CD8-positive, alpha-beta memory T cell (primary cell): ENCODE measurements at regions not wholly inside any gene's neighbourhood (a gene's known extent, or its start where the extent isn't known, plus 50 kb on each side); places are given as distances from the start of the nearest gene placed in this dataset.
"Not testable (repeated sequence)": the region's sequence is repeated elsewhere in the genome, so short reads cannot be mapped to it uniquely, and the experiment has no call there.

Source experiments
- CTCF ChIA-PET: fragments of 350-600 bp; sonication (Branson Sonifier 250); formaldehyde crosslinking; loops from one replicate; lab custom pipeline; 2021; ENCODE audit warnings: antibody characterized with exemption; lab: Charles Lee
- POLR2A ChIA-PET: fragments of 350-600 bp; sonication (Branson Sonifier 250); formaldehyde crosslinking; loops from one replicate; lab custom pipeline; 2021; ENCODE audit warnings: antibody characterized with exemption; lab: Charles Lee
- DNase-seq, 5 donors: peaks; one replicate each; pipeline versions ENCODE4 v3.0.0 to v3.0.0-alpha.2; 2020 to 2022; ENCODE audit warnings: mixed read lengths in 1 of 5
- H3K27ac ChIP-seq: one replicate; pipeline ENCODE4 v1.7.0; 2013; ENCODE audit warnings: low read depth, mild to moderate bottlenecking, low read length, moderate library complexity
- H3K27me3 ChIP-seq: 2 replicates; pipeline ENCODE4 v1.7.0; 2013; ENCODE audit warnings: low read length, mild to moderate bottlenecking; ENCODE audit not compliant: insufficient read depth, poor library complexity, severe bottlenecking
- H3K36me3 ChIP-seq: 2 replicates; pipeline ENCODE4 v1.7.0; 2013; ENCODE audit warnings: mild to moderate bottlenecking, low read length, moderate library complexity; ENCODE audit not compliant: insufficient read depth
- H3K4me1 ChIP-seq: 2 replicates; pipeline ENCODE4 v1.7.0; 2013; ENCODE audit warnings: mild to moderate bottlenecking, low read length, moderate library complexity; ENCODE audit not compliant: insufficient read depth
- H3K4me3 ChIP-seq: 2 replicates; pipeline ENCODE4 v1.7.0; 2013; ENCODE audit warnings: mild to moderate bottlenecking, low read length
- H3K9me3 ChIP-seq: 2 replicates; pipeline ENCODE4 v1.7.0; 2013; ENCODE audit warnings: mild to moderate bottlenecking, low read length
- H3K27ac Mint-ChIP-seq, 8 donors: one replicate each; pipeline ENCODE4 v1.8.0; 2020 to 2021; ENCODE audit warnings: mixed read lengths in 8 of 8, mild to moderate bottlenecking in 6 of 8, inconsistent platforms in 3 of 8, moderate library complexity in 3 of 8
- H3K27me3 Mint-ChIP-seq, 2 donors: one replicate each; pipeline ENCODE4 v1.8.0; 2020 to 2021; ENCODE audit warnings: mixed read lengths in 2 of 2, mild to moderate bottlenecking in 1 of 2, moderate library complexity in 1 of 2
- H3K36me3 Mint-ChIP-seq, 3 donors: one replicate each; pipeline ENCODE4 v1.8.0; 2020 to 2021; ENCODE audit warnings: mixed read lengths in 3 of 3, inconsistent platforms in 1 of 3, mild to moderate bottlenecking in 1 of 3
- H3K4me1 Mint-ChIP-seq, 3 donors: one replicate each; pipeline ENCODE4 v1.8.0; 2020 to 2021; ENCODE audit warnings: mixed read lengths in 3 of 3, inconsistent platforms in 1 of 3, mild to moderate bottlenecking in 1 of 3
- H3K4me3 Mint-ChIP-seq, 7 donors: one replicate each; pipeline ENCODE4 v1.8.0; 2020 to 2021; ENCODE audit warnings: mixed read lengths in 7 of 7, mild to moderate bottlenecking in 6 of 7, moderate library complexity in 4 of 7, inconsistent platforms in 2 of 7
- H3K9me3 Mint-ChIP-seq, 5 donors: one replicate each; pipeline ENCODE4 v1.8.0; 2020 to 2022; ENCODE audit warnings: mixed read lengths in 5 of 5, mild to moderate bottlenecking in 3 of 5, moderate library complexity in 2 of 5, inconsistent platforms in 1 of 5

DNA sequence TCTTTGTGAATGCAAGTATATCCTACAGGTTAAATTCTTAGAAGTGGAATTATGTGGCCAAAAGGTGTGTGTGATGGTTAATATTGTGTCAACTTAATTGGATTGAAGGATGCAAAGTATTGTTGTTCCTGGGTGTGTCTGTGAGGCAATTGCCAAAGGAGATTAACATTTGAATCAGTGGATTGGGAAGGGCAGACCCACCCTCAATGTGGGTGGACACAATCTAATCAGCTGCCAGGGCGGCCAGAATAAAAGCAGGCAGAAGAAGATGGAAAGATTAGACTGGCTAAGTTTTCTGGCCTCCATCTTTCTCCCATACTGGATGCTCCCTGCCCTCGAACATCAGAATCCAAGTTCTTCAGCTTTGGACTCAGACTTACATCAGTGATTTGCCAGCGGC lies 76.2 kb upstream of the GBA3 start:
- no peak overlapping the region for H3K4me3 ChIP-seq
- H3K36me3 Mint-ChIP-seq, result no peaks in the 10 kb centered on the region
- CTCF ChIA-PET, result interaction anchor here (1.0 kb wide), 1 partner anchor 56 kb away, joined by 3 read pairs; no protein-coding TSS in a partner anchor
- no peaks in the 10 kb centered on the region for H3K36me3 ChIP-seq
- H3K27me3 Mint-ChIP-seq, result peaks cover 0 to 3% of the 10 kb centered on the region in 2 donors
- DNase-seq, result no peak
- H3K9me3 Mint-ChIP-seq, result peaks cover 0 to 10% (median 4%) of the 10 kb centered on the region in 5 donors
- no peak overlapping the region for H3K27ac Mint-ChIP-seq
- POLR2A ChIA-PET, result no interaction called here
- no peaks in the 10 kb centered on the region for H3K4me1 ChIP-seq
- H3K9me3 ChIP-seq, result no peaks in the 10 kb centered on the region
- H3K4me1 Mint-ChIP-seq, result no peaks in the 10 kb centered on the region
- H3K4me3 Mint-ChIP-seq, result no peak overlapping the region
- no peak overlapping the region for H3K27ac ChIP-seq
- no peaks in the 10 kb centered on the region for H3K27me3 ChIP-seq

DNA sequence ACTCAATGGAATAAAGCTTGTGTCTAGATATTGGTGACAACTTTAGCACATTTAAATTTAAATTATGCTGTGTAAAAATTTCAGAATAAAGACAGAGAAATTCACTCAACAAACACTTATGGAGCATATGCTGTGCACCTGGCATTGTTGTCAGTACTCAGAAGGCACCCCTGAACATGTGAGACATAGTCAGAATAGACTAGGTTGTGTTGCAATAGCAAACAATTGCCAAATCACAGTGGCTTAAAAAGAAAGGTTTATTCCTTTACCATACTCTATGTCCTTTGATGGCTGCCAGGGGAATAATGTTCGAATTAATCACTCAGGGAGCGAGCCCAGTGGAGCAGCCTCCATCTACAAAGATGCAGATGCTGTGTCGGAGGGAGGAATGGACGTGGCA lies 72.6 kb upstream of the GBA3 start:
- DNase-seq, H3K4me3 Mint-ChIP-seq, H3K27me3 ChIP-seq, H3K36me3 Mint-ChIP-seq, H3K4me1 Mint-ChIP-seq, H3K9me3 ChIP-seq, CTCF ChIA-PET, H3K4me1 ChIP-seq, H3K36me3 ChIP-seq, H3K4me3 ChIP-seq, H3K27ac ChIP-seq, H3K27me3 Mint-ChIP-seq, POLR2A ChIA-PET, H3K9me3 Mint-ChIP-seq, H3K27ac Mint-ChIP-seq: not testable (repeated sequence)

GRCh38 chr4:22621970-22622369 lies 70.8 kb upstream of the GBA3 start:
- H3K27me3 Mint-ChIP-seq, H3K4me1 ChIP-seq, H3K4me1 Mint-ChIP-seq, H3K4me3 ChIP-seq, H3K9me3 Mint-ChIP-seq, H3K4me3 Mint-ChIP-seq, H3K36me3 ChIP-seq, H3K36me3 Mint-ChIP-seq, H3K27ac Mint-ChIP-seq, CTCF ChIA-PET, H3K27me3 ChIP-seq, POLR2A ChIA-PET, H3K27ac ChIP-seq, DNase-seq, H3K9me3 ChIP-seq: not testable (repeated sequence)

GRCh38 chr4:22624002-22624401 lies 68.7 kb upstream of the GBA3 start:
- H3K27me3 Mint-ChIP-seq, H3K27ac ChIP-seq, H3K4me1 ChIP-seq, POLR2A ChIA-PET, H3K27ac Mint-ChIP-seq, H3K9me3 ChIP-seq, H3K4me3 Mint-ChIP-seq, H3K4me1 Mint-ChIP-seq, CTCF ChIA-PET, H3K9me3 Mint-ChIP-seq, DNase-seq, H3K36me3 ChIP-seq, H3K36me3 Mint-ChIP-seq, H3K27me3 ChIP-seq, H3K4me3 ChIP-seq: not testable (repeated sequence)

GRCh38 chr4:22625311-22625710 lies 67.4 kb upstream of the GBA3 start:
- CTCF ChIA-PET, result no interaction called here

DNA sequence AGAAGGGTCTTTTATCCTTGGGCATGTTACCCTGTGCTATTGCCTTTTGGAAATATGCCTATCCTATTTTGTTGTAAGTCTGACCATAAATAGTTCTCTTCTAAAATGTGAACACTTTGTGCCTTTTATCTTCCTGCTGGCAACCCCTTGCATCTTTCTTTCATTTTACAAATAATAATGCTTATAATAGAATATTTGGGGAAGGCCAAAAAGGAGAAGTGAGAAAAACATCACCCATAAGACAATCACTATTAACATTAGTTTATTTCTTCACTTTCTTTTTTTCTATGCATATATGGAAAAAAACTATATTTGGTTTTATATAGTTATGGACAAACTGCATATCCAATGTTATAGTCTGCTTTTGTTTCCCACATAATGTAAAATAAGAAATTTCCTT lies 64.9 kb upstream of the GBA3 start:
- H3K27me3 Mint-ChIP-seq, DNase-seq, H3K4me3 Mint-ChIP-seq, CTCF ChIA-PET, H3K4me1 ChIP-seq, H3K9me3 ChIP-seq, H3K4me3 ChIP-seq, H3K36me3 ChIP-seq, H3K27ac Mint-ChIP-seq, H3K36me3 Mint-ChIP-seq, H3K4me1 Mint-ChIP-seq, POLR2A ChIA-PET, H3K27me3 ChIP-seq, H3K27ac ChIP-seq: not testable (repeated sequence)
- peaks cover 0 to 21% (median 0%) of the 10 kb centered on the region in 5 donors for H3K9me3 Mint-ChIP-seq

More at GRCh38 chr4:22625311-22625710, 67.4 kb upstream of the GBA3 start:
- H3K4me1 ChIP-seq, result no peaks in the 10 kb centered on the region
- H3K4me3 ChIP-seq, result no peak overlapping the region
- H3K36me3 ChIP-seq, result no peaks in the 10 kb centered on the region
- H3K4me1 Mint-ChIP-seq, result no peaks in the 10 kb centered on the region
- H3K4me3 Mint-ChIP-seq, result no peak overlapping the region
- H3K27ac Mint-ChIP-seq, result no peak overlapping the region
- H3K27me3 Mint-ChIP-seq, result no peaks in the 10 kb centered on the region
- H3K36me3 Mint-ChIP-seq, result no peaks in the 10 kb centered on the region
- POLR2A ChIA-PET, result no interaction called here
- no peaks in the 10 kb centered on the region for H3K9me3 ChIP-seq
- no peaks in the 10 kb centered on the region for H3K27me3 ChIP-seq
- no peak overlapping the region for H3K27ac ChIP-seq
- peaks cover 0 to 13% (median 3%) of the 10 kb centered on the region in 5 donors for H3K9me3 Mint-ChIP-seq
- no peak for DNase-seq

- peaks cover 0 to 27% (median 5%) of the 10 kb centered on the region in 5 donors for H3K9me3 Mint-ChIP-seq
- H3K4me1 Mint-ChIP-seq, H3K27ac Mint-ChIP-seq, H3K36me3 ChIP-seq, CTCF ChIA-PET, H3K4me3 ChIP-seq, H3K27me3 Mint-ChIP-seq, H3K4me1 ChIP-seq, DNase-seq, H3K9me3 ChIP-seq, POLR2A ChIA-PET, H3K27me3 ChIP-seq, H3K4me3 Mint-ChIP-seq, H3K27ac ChIP-seq, H3K36me3 Mint-ChIP-seq: not testable (repeated sequence)
Measured at GRCh38 chr4:22630161-22630975, 62.4 kb upstream of the GBA3 start.

GRCh38 chr4:22631167-22631566 lies 61.6 kb upstream of the GBA3 start:
- H3K27ac ChIP-seq, H3K36me3 ChIP-seq, H3K27ac Mint-ChIP-seq, H3K4me3 ChIP-seq, H3K27me3 ChIP-seq, H3K36me3 Mint-ChIP-seq, H3K27me3 Mint-ChIP-seq, POLR2A ChIA-PET, CTCF ChIA-PET, DNase-seq, H3K4me1 Mint-ChIP-seq, H3K4me1 ChIP-seq, H3K9me3 ChIP-seq, H3K4me3 Mint-ChIP-seq: not testable (repeated sequence)
- peaks cover 0 to 28% (median 7%) of the 10 kb centered on the region in 5 donors for H3K9me3 Mint-ChIP-seq
